Neural crest cell (in vitro differentiated cells): ENCODE measurements at regions not wholly inside any gene's neighbourhood (a gene's known extent, or its start where the extent isn't known, plus 50 kb on each side); places are given as distances from the start of the nearest gene placed in this dataset.

Experiments
- DNase-seq: peaks from one replicate; pipeline ENCODE4 v3.0.0; 2021; ENCODE audit warnings: low read depth, mixed read lengths, low spot score
- H3K27ac Mint-ChIP-seq: one replicate; pipeline ENCODE4 v1.8.0; 2021; ENCODE audit warnings: mild to moderate bottlenecking, mixed read lengths; ENCODE audit not compliant: unreplicated experiment
- H3K27me3 Mint-ChIP-seq: 2 replicates; pipeline ENCODE4 v1.8.0; 2021; ENCODE audit warnings: low read depth, mild to moderate bottlenecking, mixed read lengths
- H3K36me3 Mint-ChIP-seq: 2 replicates; pipeline ENCODE4 v1.8.0; 2021; ENCODE audit warnings: low read depth, mild to moderate bottlenecking, mixed read lengths
- H3K4me1 Mint-ChIP-seq: 2 replicates; pipeline ENCODE4 v1.8.0; 2021; ENCODE audit warnings: mixed read lengths
- H3K4me3 Mint-ChIP-seq: one replicate; pipeline ENCODE4 v1.8.0; 2021; ENCODE audit warnings: mild to moderate bottlenecking, mixed read lengths
- H3K9me3 Mint-ChIP-seq: 2 replicates; pipeline ENCODE4 v1.8.0; 2021; ENCODE audit warnings: mixed read lengths
- TF ChIP-seq, protein P1 (sequence below): fragments of 200-600 bp; sonication (generic); conservative IDR thresholded peaks from 2 replicates; pipeline ENCODE4 v1.5.0; 2021; ENCODE audit warnings: antibody characterized with exemption, mild to moderate bottlenecking

DNA sequence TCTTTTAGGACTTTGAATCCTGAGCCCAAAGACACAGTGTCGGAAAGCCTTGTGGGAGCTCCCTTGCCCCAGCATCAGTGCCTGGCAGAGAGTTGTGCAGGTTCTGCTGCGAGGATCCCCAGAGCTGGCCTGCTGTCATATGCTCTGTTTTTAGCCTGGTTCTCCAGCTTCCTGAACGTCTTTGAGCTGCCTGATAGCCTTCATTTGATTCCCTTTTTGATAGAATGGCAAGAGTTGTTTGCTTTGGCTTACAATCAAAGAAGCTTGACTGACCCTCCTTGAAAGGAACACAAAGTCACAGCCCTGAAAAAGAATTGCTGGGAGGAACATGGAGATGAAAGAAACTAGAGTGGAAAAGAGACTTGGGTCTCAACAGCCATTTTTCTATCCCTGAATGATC, 95.4 kb downstream of the C1QL2 start:
- no peaks in the 10 kb centered on the region for H3K9me3 Mint-ChIP-seq
- no peaks in the 10 kb centered on the region for H3K36me3 Mint-ChIP-seq
- H3K4me1 Mint-ChIP-seq: no peaks in the 10 kb centered on the region
- H3K27me3 Mint-ChIP-seq: peaks cover 26% of the 10 kb centered on the region
- no peak overlapping the region for H3K27ac Mint-ChIP-seq
- DNase-seq: no peak
- no peak overlapping the region for H3K4me3 Mint-ChIP-seq
- TF ChIP-seq, protein P1, sequence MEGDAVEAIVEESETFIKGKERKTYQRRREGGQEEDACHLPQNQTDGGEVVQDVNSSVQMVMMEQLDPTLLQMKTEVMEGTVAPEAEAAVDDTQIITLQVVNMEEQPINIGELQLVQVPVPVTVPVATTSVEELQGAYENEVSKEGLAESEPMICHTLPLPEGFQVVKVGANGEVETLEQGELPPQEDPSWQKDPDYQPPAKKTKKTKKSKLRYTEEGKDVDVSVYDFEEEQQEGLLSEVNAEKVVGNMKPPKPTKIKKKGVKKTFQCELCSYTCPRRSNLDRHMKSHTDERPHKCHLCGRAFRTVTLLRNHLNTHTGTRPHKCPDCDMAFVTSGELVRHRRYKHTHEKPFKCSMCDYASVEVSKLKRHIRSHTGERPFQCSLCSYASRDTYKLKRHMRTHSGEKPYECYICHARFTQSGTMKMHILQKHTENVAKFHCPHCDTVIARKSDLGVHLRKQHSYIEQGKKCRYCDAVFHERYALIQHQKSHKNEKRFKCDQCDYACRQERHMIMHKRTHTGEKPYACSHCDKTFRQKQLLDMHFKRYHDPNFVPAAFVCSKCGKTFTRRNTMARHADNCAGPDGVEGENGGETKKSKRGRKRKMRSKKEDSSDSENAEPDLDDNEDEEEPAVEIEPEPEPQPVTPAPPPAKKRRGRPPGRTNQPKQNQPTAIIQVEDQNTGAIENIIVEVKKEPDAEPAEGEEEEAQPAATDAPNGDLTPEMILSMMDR: no peak

DNA sequence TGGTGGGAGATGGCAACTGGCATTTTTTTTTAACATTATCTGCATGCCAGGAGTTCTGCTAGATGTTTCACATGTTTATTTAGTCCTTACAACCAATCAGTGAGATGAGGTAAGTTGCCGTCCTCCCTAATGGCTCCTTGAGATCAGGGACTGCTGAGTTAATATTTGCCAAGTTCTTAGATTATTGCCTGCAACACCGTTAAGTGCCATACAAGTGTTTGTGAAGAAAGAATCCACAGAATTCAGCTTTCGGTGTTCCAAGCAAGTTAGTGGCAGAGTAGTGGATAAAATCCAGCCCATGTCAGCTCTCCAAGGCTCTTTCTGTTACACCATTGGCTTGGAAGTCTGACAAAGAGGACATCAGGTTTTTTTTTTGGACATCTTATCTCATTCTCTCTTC, 95.9 kb downstream of the C1QL2 start:
- Mint-ChIP-seq H3K4me3 (no peak overlapping the region), H3K27ac (no peak overlapping the region), H3K27me3 (peaks cover 26% of the 10 kb centered on the region)

DNA sequence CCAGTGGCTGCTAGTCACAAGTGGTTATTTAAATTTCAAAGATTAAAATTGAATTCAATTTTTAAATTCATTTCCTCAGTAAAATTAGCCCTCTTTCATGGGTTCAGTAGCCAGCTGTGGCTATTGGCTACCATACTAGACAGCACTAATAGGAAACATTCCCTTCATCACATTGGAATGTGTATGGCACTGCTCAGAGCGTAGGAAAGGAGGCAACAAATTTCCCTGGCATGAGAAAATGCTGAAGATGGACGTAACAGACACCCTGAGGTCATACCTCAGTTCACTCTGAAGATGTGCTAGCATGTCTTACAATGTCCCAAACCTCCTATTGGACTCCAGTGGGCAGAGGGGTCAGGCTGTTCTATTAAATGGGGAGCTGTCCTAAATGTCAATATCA, 96.4 kb downstream of the C1QL2 start:
- Mint-ChIP-seq H3K4me3 (no peak overlapping the region), H3K9me3 (no peaks in the 10 kb centered on the region), H3K36me3 (no peaks in the 10 kb centered on the region), H3K4me1 (no peaks in the 10 kb centered on the region), H3K27me3 (peaks cover 29% of the 10 kb centered on the region), H3K27ac (no peak overlapping the region)
- DNase-seq: no peak
- TF ChIP-seq, protein P1: no peak

More for the DNA sequence above, 95.9 kb downstream of the C1QL2 start:
- no peak for DNase-seq
- TF ChIP-seq, protein P1: no peak
- Mint-ChIP-seq H3K9me3 (no peaks in the 10 kb centered on the region), H3K4me1 (no peaks in the 10 kb centered on the region), H3K36me3 (no peaks in the 10 kb centered on the region)

DNA sequence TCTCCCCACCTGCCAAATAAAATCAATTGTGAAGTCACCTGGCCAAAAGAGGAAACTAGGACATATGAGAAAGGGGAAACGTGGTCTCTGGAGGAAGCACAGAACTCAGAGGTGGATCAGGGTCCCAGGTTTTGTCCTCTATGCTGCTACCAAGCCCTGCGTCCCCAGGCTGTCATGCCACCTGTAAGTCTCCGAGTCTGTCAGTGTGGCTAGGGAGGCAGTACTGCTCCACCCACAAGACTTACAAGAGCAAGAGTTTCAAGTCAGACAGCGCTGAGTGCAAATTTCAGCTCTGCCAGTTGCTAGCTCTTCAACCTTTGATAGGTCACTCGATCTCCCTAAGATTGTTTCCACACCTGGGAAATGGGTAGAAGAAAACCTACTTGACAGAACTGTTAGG, 98.6 kb downstream of the C1QL2 start:
- Mint-ChIP-seq H3K4me3 (no peak overlapping the region), H3K36me3 (no peaks in the 10 kb centered on the region), H3K27me3 (peaks cover 34% of the 10 kb centered on the region), H3K9me3 (no peaks in the 10 kb centered on the region), H3K27ac (no peak overlapping the region), H3K4me1 (no peaks in the 10 kb centered on the region)
- TF ChIP-seq, protein P1: no peak
- no peak for DNase-seq

DNA sequence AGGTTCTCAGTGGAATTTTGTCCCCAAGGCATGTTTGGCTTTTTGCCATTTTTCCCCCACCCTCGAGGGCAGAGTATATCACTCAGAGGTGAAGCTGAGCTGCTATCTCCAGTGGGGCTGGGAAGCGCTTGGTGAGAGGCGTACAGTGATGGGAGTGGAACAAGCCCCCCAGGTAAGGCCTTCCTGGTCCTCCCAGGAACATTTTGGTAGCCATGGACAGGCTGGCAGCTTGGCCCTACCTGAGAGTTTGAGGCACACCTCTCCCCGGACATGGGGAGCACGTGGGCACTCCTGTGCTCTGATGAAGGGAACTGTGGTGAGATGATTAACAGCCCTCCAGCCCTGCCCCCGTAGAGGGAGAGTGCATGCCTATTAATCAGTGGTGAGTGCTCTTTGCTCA, 99.3 kb downstream of the C1QL2 start:
- H3K27me3 Mint-ChIP-seq: peaks cover 38% of the 10 kb centered on the region
- TF ChIP-seq, protein P1: no peak
- no peak for DNase-seq
- no peaks in the 10 kb centered on the region for H3K36me3 Mint-ChIP-seq
- H3K4me1 Mint-ChIP-seq: no peaks in the 10 kb centered on the region
- no peak overlapping the region for H3K27ac Mint-ChIP-seq
- H3K4me3 Mint-ChIP-seq: no peak overlapping the region
- H3K9me3 Mint-ChIP-seq: no peaks in the 10 kb centered on the region
